Stimulated activated effector memory CD8-positive, alpha-beta T cell treated with anti-CD3 and anti-CD28 coated beads, Interleukin-12 subunit alpha, Interleukin-12 subunit beta, amount 100 ng/mL, for 72 hours (primary cell): ENCODE measurements at regions not wholly inside any gene's neighbourhood (a gene's known extent, or its start where the extent isn't known, plus 50 kb on each side); places are given as distances from the start of the nearest gene placed in this dataset.
A peak's percentile ranks its signal among the peaks of the same experiment; 100 is the strongest.

ENCODE experiments used
- ATAC-seq: fragments of 150-1000 bp; cut with Tn5 transposase; 2 replicates; pipeline ENCODE4 v1.10.0; 2021
- DNase-seq, 2 donors: peaks; one replicate each; pipeline ENCODE4 v3.0.0; 2021 to 2022; ENCODE audit warnings: low spot score in 2 of 2
- H3K27ac Mint-ChIP-seq: one replicate; pipeline ENCODE4 v1.8.0; 2022; ENCODE audit warnings: mild to moderate bottlenecking, mixed read lengths
- H3K36me3 Mint-ChIP-seq: one replicate; pipeline ENCODE4 v1.8.0; 2022; ENCODE audit warnings: mild to moderate bottlenecking, mixed read lengths
- H3K4me1 Mint-ChIP-seq: one replicate; pipeline ENCODE4 v1.8.0; 2022; ENCODE audit warnings: mixed read lengths
- H3K4me3 Mint-ChIP-seq: one replicate; pipeline ENCODE4 v1.8.0; 2022; ENCODE audit warnings: mild to moderate bottlenecking, mixed read lengths
- H3K9me3 Mint-ChIP-seq: one replicate; pipeline ENCODE4 v1.8.0; 2022; ENCODE audit warnings: mixed read lengths

- Mint-ChIP-seq H3K4me3 (no peak overlapping the region), H3K4me1 (no peaks in the 10 kb centered on the region), H3K27ac (no peak overlapping the region), H3K36me3 (no peaks in the 10 kb centered on the region), H3K9me3 (peaks cover 5% of the 10 kb centered on the region)
- DNase-seq: no peak
- ATAC-seq: no peak
Observed at GRCh38 chr13:105035092-105035491, 1500.4 kb downstream of the EFNB2 start.

GRCh38 chr13:105033999-105034398 lies 1501.5 kb downstream of the EFNB2 start:
- peaks cover 7% of the 10 kb centered on the region for H3K9me3 Mint-ChIP-seq
- ATAC-seq: peak; percentile 8
- H3K36me3 Mint-ChIP-seq: no peaks in the 10 kb centered on the region
- no peak overlapping the region for H3K4me3 Mint-ChIP-seq
- no peaks in the 10 kb centered on the region for H3K4me1 Mint-ChIP-seq
- DNase-seq: no peak
- no peak overlapping the region for H3K27ac Mint-ChIP-seq

- H3K4me3 Mint-ChIP-seq: no peak overlapping the region
- ATAC-seq (no peak), DNase-seq (no peak)
- peaks cover 8% of the 10 kb centered on the region for H3K9me3 Mint-ChIP-seq
- no peaks in the 10 kb centered on the region for H3K36me3 Mint-ChIP-seq
- H3K4me1 Mint-ChIP-seq: no peaks in the 10 kb centered on the region
- no peak overlapping the region for H3K27ac Mint-ChIP-seq
Observed at GRCh38 chr13:105031306-105031705, 1504.2 kb downstream of the EFNB2 start.

GRCh38 chr13:105030851-105031250 lies 1504.6 kb downstream of the EFNB2 start:
- no peaks in the 10 kb centered on the region for H3K36me3 Mint-ChIP-seq
- peaks cover 8% of the 10 kb centered on the region for H3K9me3 Mint-ChIP-seq
- no peak overlapping the region for H3K27ac Mint-ChIP-seq
- H3K4me1 Mint-ChIP-seq: no peaks in the 10 kb centered on the region
- ATAC-seq: no peak
- DNase-seq: no peak
- no peak overlapping the region for H3K4me3 Mint-ChIP-seq

- Mint-ChIP-seq H3K4me1 (no peaks in the 10 kb centered on the region), H3K36me3 (no peaks in the 10 kb centered on the region), H3K27ac (no peak overlapping the region), H3K9me3 (no peaks in the 10 kb centered on the region), H3K4me3 (no peak overlapping the region)
- no peak for DNase-seq
- no peak for ATAC-seq
Observed at GRCh38 chr13:105019073-105019472, 1516.4 kb downstream of the EFNB2 start.

- H3K4me3 Mint-ChIP-seq: no peak overlapping the region
- ATAC-seq: no peak
- no peak overlapping the region for H3K27ac Mint-ChIP-seq
- H3K36me3 Mint-ChIP-seq: no peaks in the 10 kb centered on the region
- no peak for DNase-seq
- no peaks in the 10 kb centered on the region for H3K4me1 Mint-ChIP-seq
- H3K9me3 Mint-ChIP-seq: no peaks in the 10 kb centered on the region
Observed at GRCh38 chr13:105016266-105016665, 1519.2 kb downstream of the EFNB2 start.

- DNase-seq: no peak
- Mint-ChIP-seq H3K36me3 (no peaks in the 10 kb centered on the region), H3K4me3 (no peak overlapping the region), H3K4me1 (no peaks in the 10 kb centered on the region), H3K27ac (no peak overlapping the region), H3K9me3 (no peaks in the 10 kb centered on the region)
- no peak for ATAC-seq
Observed at GRCh38 chr13:105008604-105009003, 1526.9 kb downstream of the EFNB2 start.

- no peak for ATAC-seq
- DNase-seq: no peak
- no peak overlapping the region for H3K4me3 Mint-ChIP-seq
- no peaks in the 10 kb centered on the region for H3K36me3 Mint-ChIP-seq
- no peak overlapping the region for H3K27ac Mint-ChIP-seq
- no peaks in the 10 kb centered on the region for H3K4me1 Mint-ChIP-seq
- no peaks in the 10 kb centered on the region for H3K9me3 Mint-ChIP-seq
Observed at GRCh38 chr13:105007166-105007808, 1528.2 kb downstream of the EFNB2 start.

- no peaks in the 10 kb centered on the region for H3K36me3 Mint-ChIP-seq
- no peak for ATAC-seq
- no peak for DNase-seq
- no peak overlapping the region for H3K4me3 Mint-ChIP-seq
- no peaks in the 10 kb centered on the region for H3K4me1 Mint-ChIP-seq
- H3K27ac Mint-ChIP-seq: no peak overlapping the region
- peaks cover 2% of the 10 kb centered on the region for H3K9me3 Mint-ChIP-seq
Observed at GRCh38 chr13:104996022-104996421, 1539.4 kb downstream of the EFNB2 start.

- H3K4me1 Mint-ChIP-seq: no peaks in the 10 kb centered on the region
- no peaks in the 10 kb centered on the region for H3K36me3 Mint-ChIP-seq
- DNase-seq (no peak), ATAC-seq (no peak)
- no peak overlapping the region for H3K27ac Mint-ChIP-seq
- H3K4me3 Mint-ChIP-seq: no peak overlapping the region
- peaks cover 2% of the 10 kb centered on the region for H3K9me3 Mint-ChIP-seq
Observed at GRCh38 chr13:104993708-104994107, 1541.8 kb downstream of the EFNB2 start.

- ATAC-seq: no peak
- H3K27ac Mint-ChIP-seq: no peak overlapping the region
- H3K9me3 Mint-ChIP-seq: peaks cover 10% of the 10 kb centered on the region
Observed at GRCh38 chr13:104987621-104988020, 1547.8 kb downstream of the EFNB2 start.

GRCh38 chr13:104984296-104984818 lies 1551.1 kb downstream of the EFNB2 start:
- Mint-ChIP-seq H3K9me3 (peaks cover 8% of the 10 kb centered on the region), H3K4me1 (peaks cover 9% of the 10 kb centered on the region), H3K36me3 (no peaks in the 10 kb centered on the region), H3K4me3 (peak overlapping the region; percentile 37), H3K27ac (peak overlapping the region; percentile 53)
- no peak for DNase-seq
- ATAC-seq: peak; percentile 60

More at GRCh38 chr13:104987621-104988020, 1547.8 kb downstream of the EFNB2 start:
- Mint-ChIP-seq H3K4me3 (no peak overlapping the region), H3K36me3 (no peaks in the 10 kb centered on the region), H3K4me1 (peaks cover 9% of the 10 kb centered on the region)
- DNase-seq: no peak

GRCh38 chr13:104983601-104984000 lies 1551.9 kb downstream of the EFNB2 start:
- no peak for DNase-seq
- no peak overlapping the region for H3K4me3 Mint-ChIP-seq
- peaks cover 9% of the 10 kb centered on the region for H3K4me1 Mint-ChIP-seq
- no peaks in the 10 kb centered on the region for H3K36me3 Mint-ChIP-seq
- H3K9me3 Mint-ChIP-seq: peaks cover 8% of the 10 kb centered on the region
- no peak for ATAC-seq
- no peak overlapping the region for H3K27ac Mint-ChIP-seq

- Mint-ChIP-seq H3K4me1 (peaks cover 9% of the 10 kb centered on the region), H3K9me3 (peaks cover 8% of the 10 kb centered on the region), H3K4me3 (no peak overlapping the region), H3K36me3 (no peaks in the 10 kb centered on the region), H3K27ac (no peak overlapping the region)
- ATAC-seq (no peak), DNase-seq (no peak)
Observed at GRCh38 chr13:104980586-104980985, 1554.9 kb downstream of the EFNB2 start.

- H3K4me3 Mint-ChIP-seq: no peak overlapping the region
- peaks cover 7% of the 10 kb centered on the region for H3K9me3 Mint-ChIP-seq
- H3K36me3 Mint-ChIP-seq: no peaks in the 10 kb centered on the region
- H3K27ac Mint-ChIP-seq: no peak overlapping the region
- H3K4me1 Mint-ChIP-seq: peaks cover 6% of the 10 kb centered on the region
- DNase-seq (no peak), ATAC-seq (no peak)
Observed at GRCh38 chr13:104979281-104980030, 1556.0 kb downstream of the EFNB2 start.

GRCh38 chr13:104976986-104977385 lies 1558.5 kb downstream of the EFNB2 start:
- Mint-ChIP-seq H3K4me1 (no peaks in the 10 kb centered on the region), H3K36me3 (no peaks in the 10 kb centered on the region), H3K9me3 (no peaks in the 10 kb centered on the region), H3K27ac (no peak overlapping the region), H3K4me3 (no peak overlapping the region)
- ATAC-seq: no peak
- no peak for DNase-seq
